Activated naive CD4-positive, alpha-beta T cell treated with anti-CD3 and anti-CD28 coated beads for 36 hours (primary cell): ENCODE measurements at regions not wholly inside any gene's neighbourhood (a gene's known extent, or its start where the extent isn't known, plus 50 kb on each side); places are given as distances from the start of the nearest gene placed in this dataset.

Experiments used
- CTCF ChIA-PET: fragments of 350-600 bp; sonication (Branson Sonifier 250); formaldehyde crosslinking; loops from one replicate; lab custom pipeline; 2021; ENCODE audit warnings: antibody characterized with exemption; lab: Charles Lee
- DNase-seq: peaks from one replicate; pipeline ENCODE4 v3.0.0-alpha.2; 2020
- H3K27ac Mint-ChIP-seq: one replicate; pipeline ENCODE4 v1.8.0; 2021; ENCODE audit warnings: mild to moderate bottlenecking, mixed read lengths
- H3K27me3 Mint-ChIP-seq: one replicate; pipeline ENCODE4 v1.8.0; 2021; ENCODE audit warnings: low read depth, mixed read lengths
- H3K36me3 Mint-ChIP-seq: one replicate; pipeline ENCODE4 v1.8.0; 2021; ENCODE audit warnings: low read depth, mixed read lengths
- H3K4me1 Mint-ChIP-seq: one replicate; pipeline ENCODE4 v1.8.0; 2021; ENCODE audit warnings: low read depth, mixed read lengths
- H3K4me3 Mint-ChIP-seq: one replicate; pipeline ENCODE4 v1.8.0; 2021; ENCODE audit warnings: mild to moderate bottlenecking, moderate library complexity, mixed read lengths
- H3K9me3 Mint-ChIP-seq: one replicate; pipeline ENCODE4 v1.8.0; 2021; ENCODE audit warnings: mixed read lengths
- intact Hi-C: fragments of 100-400 bp; cut with micrococcal nuclease; formaldehyde crosslinking; loops from one replicate; pipeline ENCODE4 v1.15.1; 2023

DNA sequence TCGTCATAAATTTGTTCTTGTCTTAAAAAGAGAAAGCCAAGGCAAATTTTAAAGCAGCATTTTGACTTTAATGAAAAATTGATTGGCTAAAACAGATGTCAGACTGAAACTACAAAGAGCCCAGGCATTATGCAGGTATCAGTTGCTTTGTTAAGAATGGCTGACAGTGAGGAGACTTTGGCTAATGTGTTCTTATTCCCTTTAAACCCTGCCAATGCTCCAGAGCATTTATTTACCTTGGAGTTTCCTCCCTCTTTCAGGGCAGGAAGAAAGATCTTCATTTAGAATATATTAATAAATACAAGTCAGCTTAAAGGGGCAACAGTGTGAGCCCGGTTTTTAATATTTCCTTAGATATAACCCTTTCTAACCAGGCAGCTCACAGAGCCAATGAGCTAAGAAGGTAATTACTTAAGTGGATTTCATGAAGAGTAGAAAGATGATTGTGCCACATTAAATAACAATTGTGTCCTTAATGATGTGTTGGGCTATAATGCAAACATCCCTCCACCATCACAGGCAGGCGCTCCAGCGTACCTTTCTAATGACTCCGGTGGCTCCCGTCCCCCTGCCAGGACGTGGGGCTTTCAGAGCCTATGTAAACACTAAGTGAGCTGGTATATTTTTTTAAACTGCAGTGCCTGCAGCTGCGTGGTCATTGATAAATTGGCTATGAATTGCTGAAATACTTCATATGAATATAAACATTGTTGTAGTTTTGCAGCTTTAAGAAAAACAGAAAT, 349.4 kb upstream of the POU3F3 start:
- H3K4me1 Mint-ChIP-seq, result no peaks in the 10 kb centered on the region
- no peak overlapping the region for H3K4me3 Mint-ChIP-seq
- H3K27ac Mint-ChIP-seq, result no peak overlapping the region
- DNase-seq, result no peak
- CTCF ChIA-PET, result no interaction called here
- H3K36me3 Mint-ChIP-seq, result no peaks in the 10 kb centered on the region
- intact Hi-C loops, result no loop called here
- H3K27me3 Mint-ChIP-seq, result peaks cover 3% of the 10 kb centered on the region
- H3K9me3 Mint-ChIP-seq, result no peaks in the 10 kb centered on the region

DNA sequence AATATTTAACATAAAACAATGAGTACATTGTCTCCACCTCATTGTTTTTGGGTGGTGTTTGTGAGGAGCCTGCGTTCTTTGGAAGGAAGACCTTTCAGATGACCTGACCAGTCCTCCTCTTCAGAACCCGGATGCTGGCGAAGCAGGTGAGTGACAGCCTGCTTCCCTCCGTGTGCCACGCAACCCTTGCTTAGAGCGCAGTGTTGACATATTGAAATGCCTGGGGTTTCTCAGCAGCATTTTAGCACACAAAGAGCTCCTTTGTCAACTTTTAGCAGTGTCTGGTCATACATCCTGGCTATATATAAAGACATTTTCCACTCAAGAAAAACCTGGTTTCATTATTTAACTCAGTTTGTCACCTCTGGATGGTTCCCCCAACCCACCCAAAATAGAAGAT, 335.7 kb upstream of the POU3F3 start:
- Mint-ChIP-seq H3K9me3 (peaks cover 9% of the 10 kb centered on the region), H3K27ac (no peak overlapping the region), H3K4me3 (no peak overlapping the region), H3K36me3 (peaks cover under 1% of the 10 kb centered on the region), H3K27me3 (peaks cover 3% of the 10 kb centered on the region), H3K4me1 (no peaks in the 10 kb centered on the region)
- intact Hi-C loops, result no loop called here
- CTCF ChIA-PET, result no interaction called here
- no peak for DNase-seq

DNA sequence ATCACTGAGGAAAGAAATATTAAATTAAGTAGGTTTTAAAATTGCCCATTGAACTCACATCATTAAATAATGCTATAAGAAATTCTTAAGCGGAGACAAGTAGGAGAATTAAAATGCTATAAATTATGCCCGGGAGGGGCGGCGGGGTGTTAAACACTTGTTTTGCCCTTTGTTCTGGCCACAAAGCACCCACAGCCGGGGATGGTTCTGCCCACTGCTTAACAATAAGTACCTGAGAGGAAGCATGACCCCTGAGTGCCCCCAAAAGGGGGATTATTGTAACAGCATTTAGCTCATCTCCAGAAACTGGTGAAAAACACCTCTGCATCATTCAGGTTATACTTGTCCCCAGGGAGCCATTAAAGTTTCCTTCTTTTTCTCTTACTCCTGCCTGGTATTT, 332.7 kb upstream of the POU3F3 start:
- Mint-ChIP-seq H3K4me3 (no peak overlapping the region), H3K27me3 (peaks cover 4% of the 10 kb centered on the region), H3K9me3 (peaks cover 11% of the 10 kb centered on the region), H3K27ac (no peak overlapping the region), H3K4me1 (no peaks in the 10 kb centered on the region), H3K36me3 (peaks cover 1% of the 10 kb centered on the region)
- intact Hi-C loops, result no loop called here
- CTCF ChIA-PET, result no interaction called here
- no peak for DNase-seq

DNA sequence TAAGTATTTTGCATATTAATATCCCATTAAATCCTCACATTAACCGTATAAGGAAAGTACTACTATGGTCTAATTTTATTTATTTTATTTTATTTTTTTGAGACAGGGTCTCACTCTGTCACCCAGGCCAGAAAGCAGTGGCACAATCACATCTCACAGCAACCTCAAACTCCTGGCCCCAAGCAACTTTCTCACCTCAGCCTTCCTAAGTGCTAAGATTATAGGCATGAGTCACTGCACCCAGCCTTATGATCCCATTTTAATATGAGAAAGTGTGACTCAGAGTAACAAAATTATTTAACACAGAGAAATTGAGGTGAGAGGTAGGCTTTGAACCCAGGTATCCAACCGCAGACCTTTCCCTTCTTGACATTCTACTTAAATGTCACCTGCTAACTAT, 330.0 kb upstream of the POU3F3 start:
- DNase-seq, result no peak
- H3K36me3 Mint-ChIP-seq, result peaks cover 1% of the 10 kb centered on the region

DNA sequence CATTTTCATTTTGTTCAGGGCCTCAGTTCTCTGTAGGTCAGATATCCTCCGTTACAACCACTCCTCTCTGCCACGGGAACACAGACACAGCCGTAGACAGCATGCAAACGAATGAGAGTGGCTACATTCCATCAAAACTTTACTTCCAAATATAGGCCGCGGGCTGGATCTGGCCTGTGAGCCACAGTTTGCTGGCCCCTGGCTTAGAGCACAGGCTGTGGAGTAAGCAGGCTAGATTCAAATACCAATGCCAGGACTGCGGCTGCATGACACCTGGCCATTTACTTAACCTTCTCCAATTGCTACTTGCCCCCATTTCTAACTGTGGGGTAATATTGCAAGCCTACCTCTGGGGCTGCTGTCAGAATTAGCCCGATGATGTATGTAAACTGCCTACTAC, 325.8 kb upstream of the POU3F3 start:
- CTCF ChIA-PET, result no interaction called here
- H3K4me3 Mint-ChIP-seq, result no peak overlapping the region
- H3K36me3 Mint-ChIP-seq, result peaks cover 1% of the 10 kb centered on the region
- no peaks in the 10 kb centered on the region for H3K4me1 Mint-ChIP-seq
- no peak for DNase-seq
- peaks cover 7% of the 10 kb centered on the region for H3K27me3 Mint-ChIP-seq
- intact Hi-C loops, result no loop called here
- peaks cover 2% of the 10 kb centered on the region for H3K9me3 Mint-ChIP-seq
- no peak overlapping the region for H3K27ac Mint-ChIP-seq

More for the DNA sequence above, 330.0 kb upstream of the POU3F3 start:
- Mint-ChIP-seq H3K4me1 (no peaks in the 10 kb centered on the region), H3K9me3 (peaks cover 11% of the 10 kb centered on the region), H3K27me3 (peaks cover 8% of the 10 kb centered on the region), H3K27ac (no peak overlapping the region), H3K4me3 (no peak overlapping the region)
- intact Hi-C loops, result no loop called here
- CTCF ChIA-PET, result no interaction called here

DNA sequence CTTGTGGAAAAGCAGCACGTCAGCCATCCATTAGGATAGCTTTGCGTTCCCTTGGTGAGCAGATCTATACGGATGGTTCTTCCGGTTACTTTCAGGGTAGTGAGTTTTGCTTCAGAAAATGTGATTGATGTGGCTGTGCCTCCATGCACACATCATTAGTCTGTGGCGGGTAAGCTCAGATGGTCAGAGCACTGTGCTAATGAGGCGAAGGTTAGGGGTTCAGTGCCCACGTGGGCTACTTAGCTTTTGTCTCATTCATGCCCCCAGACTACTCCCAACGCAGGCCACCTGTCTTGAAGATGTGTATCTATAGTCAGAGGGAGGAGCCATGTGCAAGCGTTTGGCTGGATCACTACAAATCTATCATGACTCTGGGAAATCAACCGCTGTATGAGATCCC, 322.8 kb upstream of the POU3F3 start:
- H3K4me1 Mint-ChIP-seq, result no peaks in the 10 kb centered on the region
- H3K4me3 Mint-ChIP-seq, result no peak overlapping the region
- intact Hi-C loops, result no loop called here
- H3K27me3 Mint-ChIP-seq, result peaks cover 5% of the 10 kb centered on the region
- H3K36me3 Mint-ChIP-seq, result no peaks in the 10 kb centered on the region
- no peak overlapping the region for H3K27ac Mint-ChIP-seq
- no peak for DNase-seq
- H3K9me3 Mint-ChIP-seq, result no peaks in the 10 kb centered on the region
- CTCF ChIA-PET, result no interaction called here

DNA sequence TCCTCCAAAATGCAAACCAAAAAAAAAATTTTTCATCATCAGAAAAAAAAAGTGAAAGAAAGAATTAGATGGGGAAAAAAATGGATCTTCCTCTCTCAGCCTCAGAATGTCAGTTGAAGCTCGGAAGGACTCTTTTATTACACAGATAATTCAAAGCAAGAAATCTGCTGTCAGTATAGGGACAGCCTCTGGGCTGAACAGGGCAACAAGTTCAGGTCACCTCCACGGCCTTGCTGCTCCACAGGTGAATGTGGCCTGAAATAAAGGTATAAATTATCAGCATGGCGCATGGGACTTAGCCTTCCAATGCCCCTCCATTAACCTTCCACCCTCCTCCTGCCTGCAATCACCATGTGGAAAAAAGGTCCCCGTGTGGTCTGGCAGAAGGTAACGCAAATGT, 316.8 kb upstream of the POU3F3 start:
- Mint-ChIP-seq H3K36me3 (no peaks in the 10 kb centered on the region), H3K27ac (no peak overlapping the region), H3K4me3 (no peak overlapping the region), H3K27me3 (no peaks in the 10 kb centered on the region), H3K9me3 (no peaks in the 10 kb centered on the region), H3K4me1 (peaks cover 3% of the 10 kb centered on the region)
- intact Hi-C loops, result no loop called here
- DNase-seq, result no peak
- CTCF ChIA-PET, result interaction anchor here (0.7 kb wide), 1 partner anchor 196 kb away, joined by 4 read pairs; no protein-coding TSS in a partner anchor

DNA sequence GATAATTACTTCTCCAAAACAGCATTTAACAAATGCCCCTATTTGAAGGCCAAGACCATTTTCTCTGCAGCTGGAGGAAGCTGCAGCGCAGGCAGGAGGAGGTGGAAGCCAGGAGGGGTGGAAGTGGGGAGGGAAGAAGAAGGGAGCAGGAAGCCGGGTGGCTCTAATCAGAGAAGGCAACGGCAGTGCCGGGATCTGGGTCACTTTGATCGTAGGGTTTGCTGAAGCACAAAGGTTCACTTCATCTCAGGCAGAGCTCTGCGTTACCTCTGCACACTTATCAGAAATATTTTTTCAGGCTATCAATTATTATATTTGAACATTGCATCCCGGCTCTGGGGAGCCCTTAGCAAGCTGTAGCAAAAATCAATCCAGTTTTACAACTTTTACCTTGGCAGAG, 315.8 kb upstream of the POU3F3 start:
- intact Hi-C loops, result no loop called here
- Mint-ChIP-seq H3K36me3 (no peaks in the 10 kb centered on the region), H3K4me1 (peaks cover 3% of the 10 kb centered on the region), H3K27ac (no peak overlapping the region), H3K9me3 (no peaks in the 10 kb centered on the region), H3K27me3 (no peaks in the 10 kb centered on the region), H3K4me3 (no peak overlapping the region)
- CTCF ChIA-PET, result no interaction called here
- no peak for DNase-seq

DNA sequence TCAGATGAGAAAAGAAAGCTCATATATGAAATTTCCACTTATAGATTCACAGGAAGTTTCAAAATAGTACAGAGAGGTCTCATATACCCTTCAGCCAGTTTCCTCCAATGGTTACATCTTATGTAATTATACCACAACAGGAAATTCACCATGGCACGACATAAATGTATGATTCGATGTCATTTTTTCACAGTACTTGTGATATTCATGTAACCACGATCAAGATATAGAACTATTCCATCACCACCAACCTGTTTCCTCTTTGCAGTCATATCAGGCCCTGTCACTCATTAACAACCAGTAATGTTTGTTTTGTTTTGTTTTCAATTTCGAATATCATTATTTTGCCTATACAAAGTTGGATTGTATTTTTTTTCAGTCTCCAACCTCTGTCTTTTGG, 314.3 kb upstream of the POU3F3 start:
- DNase-seq, result no peak
- H3K27me3 Mint-ChIP-seq, result no peaks in the 10 kb centered on the region
- no peaks in the 10 kb centered on the region for H3K36me3 Mint-ChIP-seq
- H3K4me3 Mint-ChIP-seq, result no peak overlapping the region
- no peak overlapping the region for H3K27ac Mint-ChIP-seq
- no peaks in the 10 kb centered on the region for H3K9me3 Mint-ChIP-seq
- intact Hi-C loops, result no loop called here
- CTCF ChIA-PET, result no interaction called here
- H3K4me1 Mint-ChIP-seq, result peaks cover 3% of the 10 kb centered on the region

DNA sequence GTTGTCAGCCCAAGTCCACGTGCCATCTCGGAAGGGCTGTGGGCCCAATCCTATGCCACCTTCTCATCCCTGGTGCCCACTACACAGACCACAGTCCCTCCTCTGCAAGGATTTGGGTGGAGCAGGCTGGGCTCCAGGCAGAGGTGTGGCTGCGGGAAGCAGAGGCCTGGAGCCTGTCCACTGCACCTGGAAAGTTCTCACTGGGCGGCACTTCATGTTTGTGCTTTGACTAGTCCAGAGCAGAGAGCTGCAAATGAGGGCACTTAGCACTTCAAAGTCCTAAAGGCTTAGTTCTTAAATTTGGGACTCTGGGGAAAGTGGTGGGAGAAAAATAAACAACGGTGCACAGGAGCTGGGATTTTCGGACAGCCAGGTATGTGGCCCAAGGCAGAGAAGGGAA, 308.9 kb upstream of the POU3F3 start:
- Mint-ChIP-seq H3K36me3 (no peaks in the 10 kb centered on the region), H3K4me3 (no peak overlapping the region)
- no peak for DNase-seq

DNA sequence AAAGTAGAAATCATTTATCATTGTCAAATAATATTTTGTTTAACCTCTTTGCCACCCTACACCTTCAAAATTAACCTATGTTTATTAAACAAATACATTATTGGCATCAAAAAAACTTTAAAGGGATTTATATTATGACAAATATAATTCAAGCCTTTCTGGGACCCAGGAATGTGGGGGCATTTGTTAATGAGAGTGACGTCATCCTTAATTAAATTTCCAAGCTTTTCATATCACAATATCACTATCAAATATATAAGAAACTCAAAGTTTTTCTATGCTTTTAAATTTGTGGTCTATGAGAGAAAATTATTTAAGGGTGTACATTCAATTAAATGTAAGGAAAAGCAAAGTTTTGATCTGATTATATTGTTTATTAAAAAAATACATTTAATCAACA, 307.4 kb upstream of the POU3F3 start:
- H3K36me3 Mint-ChIP-seq, result no peaks in the 10 kb centered on the region
- no peaks in the 10 kb centered on the region for H3K27me3 Mint-ChIP-seq
- intact Hi-C loops, result no loop called here
- H3K4me3 Mint-ChIP-seq, result no peak overlapping the region
- no peak for DNase-seq
- H3K4me1 Mint-ChIP-seq, result no peaks in the 10 kb centered on the region
- CTCF ChIA-PET, result no interaction called here
- no peaks in the 10 kb centered on the region for H3K9me3 Mint-ChIP-seq
- H3K27ac Mint-ChIP-seq, result no peak overlapping the region

More for the DNA sequence above, 308.9 kb upstream of the POU3F3 start:
- CTCF ChIA-PET, result interaction anchor here (0.7 kb wide), 1 partner anchor 14 kb away, joined by 3 read pairs; no protein-coding TSS in a partner anchor
- intact Hi-C loops, result no loop called here
- H3K27ac Mint-ChIP-seq, result no peak overlapping the region
- H3K9me3 Mint-ChIP-seq, result no peaks in the 10 kb centered on the region
- H3K27me3 Mint-ChIP-seq, result no peaks in the 10 kb centered on the region
- H3K4me1 Mint-ChIP-seq, result peaks cover under 1% of the 10 kb centered on the region

DNA sequence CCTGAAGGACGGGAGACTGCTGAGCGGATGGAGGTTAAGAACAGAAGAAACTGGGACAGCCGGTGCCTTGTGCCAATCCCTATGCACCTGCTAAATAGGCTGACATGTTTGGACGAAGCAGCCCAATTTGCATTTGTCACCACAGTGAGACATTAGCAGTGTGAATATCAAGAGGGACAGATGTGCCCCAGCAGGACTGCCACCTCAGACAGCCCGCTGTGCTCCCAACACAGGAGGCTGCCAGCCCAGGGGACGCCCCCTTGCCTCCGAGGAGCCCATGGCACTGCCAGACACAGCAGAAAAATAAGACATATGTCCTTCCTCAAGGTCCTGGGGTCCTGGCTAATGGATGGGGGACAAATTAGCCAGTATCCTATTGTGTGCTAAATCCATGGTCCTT, 306.7 kb upstream of the POU3F3 start:
- Mint-ChIP-seq H3K27ac (no peak overlapping the region), H3K4me1 (no peaks in the 10 kb centered on the region), H3K27me3 (no peaks in the 10 kb centered on the region), H3K4me3 (no peak overlapping the region), H3K9me3 (no peaks in the 10 kb centered on the region), H3K36me3 (no peaks in the 10 kb centered on the region)
- CTCF ChIA-PET, result no interaction called here
- DNase-seq, result no peak
- intact Hi-C loops, result no loop called here

DNA sequence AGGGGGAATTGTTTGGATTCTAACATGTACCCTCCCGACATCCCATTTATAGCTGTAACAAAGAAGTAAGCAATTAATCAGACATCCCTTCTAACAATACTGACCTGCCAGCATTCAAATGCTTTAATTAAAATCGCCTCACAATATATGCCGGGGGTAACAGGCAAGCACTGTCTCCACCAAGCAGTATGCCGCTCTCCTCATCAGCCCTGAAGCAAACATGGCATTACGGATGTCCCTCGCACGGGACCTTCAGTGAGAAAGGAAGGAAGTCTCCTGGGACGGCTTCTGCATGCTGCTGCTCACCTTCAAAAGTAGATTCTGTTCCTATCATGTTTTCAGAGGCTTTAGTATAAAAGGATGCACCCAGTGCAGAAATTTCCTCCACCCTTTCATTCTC, 292.7 kb upstream of the POU3F3 start:
- intact Hi-C loops, result no loop called here
- Mint-ChIP-seq H3K4me3 (no peak overlapping the region), H3K36me3 (no peaks in the 10 kb centered on the region), H3K4me1 (no peaks in the 10 kb centered on the region), H3K27me3 (peaks cover 5% of the 10 kb centered on the region), H3K27ac (no peak overlapping the region), H3K9me3 (no peaks in the 10 kb centered on the region)
- CTCF ChIA-PET, result no interaction called here
- DNase-seq, result no peak
